ENCODE measurements at regions not wholly inside any gene's neighbourhood (a gene's known extent, or its start where the extent isn't known, plus 50 kb on each side); places are given as distances from the start of the nearest gene placed in this dataset.
"Not testable (repeated sequence)": the region's sequence is repeated elsewhere in the genome, so short reads cannot be mapped to it uniquely, and the experiment has no call there.

DNA sequence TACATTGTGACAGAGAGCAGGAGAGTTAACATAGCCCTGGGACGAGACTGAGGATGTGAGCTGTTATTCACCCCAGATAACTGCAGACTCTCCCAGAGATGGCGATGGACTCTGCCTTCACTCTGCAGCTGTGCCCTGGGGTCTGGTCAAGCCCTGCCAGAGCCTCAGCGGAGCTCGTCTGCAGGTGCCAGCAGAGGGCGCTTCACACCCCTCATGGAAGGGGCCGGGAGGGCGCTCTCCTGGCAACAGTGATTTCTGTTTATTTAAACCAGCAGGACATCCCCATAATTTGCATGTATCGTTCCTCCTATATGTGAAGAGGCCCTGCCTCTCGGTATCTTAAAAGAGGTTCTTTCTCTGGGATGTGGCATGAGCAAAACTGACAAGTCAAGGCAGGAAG, 1329.8 kb downstream of the RPIA start:
- not testable (repeated sequence) for H3K4me1 ChIP-seq (ENCODE audit: insufficient read depth, low read length, severe bottlenecking); H3K9ac ChIP-seq (ENCODE audit: low read length); H2AFZ ChIP-seq (ENCODE audit: low read length); H3K27ac ChIP-seq (ENCODE audit: low read depth, low read length, poor library complexity, severe bottlenecking); H3K9me2 ChIP-seq (ENCODE audit: low read depth, low read length); H3K79me2 ChIP-seq (ENCODE audit: insufficient read depth, low read length); H3K9me3 ChIP-seq (ENCODE audit: low read length); H3K4me2 ChIP-seq (ENCODE audit: low read length); H3K4me3 ChIP-seq (ENCODE audit: low read depth, low read length, poor library complexity, severe bottlenecking); H3F3A ChIP-seq (ENCODE audit: insufficient read depth, low read length); H4K20me1 ChIP-seq (ENCODE audit: insufficient read depth, low read length); H3K27me3 ChIP-seq (ENCODE audit: insufficient read depth, low read length); H3K36me3 ChIP-seq (ENCODE audit: insufficient read depth, low read length)
- TF ChIP-seq, protein P1, sequence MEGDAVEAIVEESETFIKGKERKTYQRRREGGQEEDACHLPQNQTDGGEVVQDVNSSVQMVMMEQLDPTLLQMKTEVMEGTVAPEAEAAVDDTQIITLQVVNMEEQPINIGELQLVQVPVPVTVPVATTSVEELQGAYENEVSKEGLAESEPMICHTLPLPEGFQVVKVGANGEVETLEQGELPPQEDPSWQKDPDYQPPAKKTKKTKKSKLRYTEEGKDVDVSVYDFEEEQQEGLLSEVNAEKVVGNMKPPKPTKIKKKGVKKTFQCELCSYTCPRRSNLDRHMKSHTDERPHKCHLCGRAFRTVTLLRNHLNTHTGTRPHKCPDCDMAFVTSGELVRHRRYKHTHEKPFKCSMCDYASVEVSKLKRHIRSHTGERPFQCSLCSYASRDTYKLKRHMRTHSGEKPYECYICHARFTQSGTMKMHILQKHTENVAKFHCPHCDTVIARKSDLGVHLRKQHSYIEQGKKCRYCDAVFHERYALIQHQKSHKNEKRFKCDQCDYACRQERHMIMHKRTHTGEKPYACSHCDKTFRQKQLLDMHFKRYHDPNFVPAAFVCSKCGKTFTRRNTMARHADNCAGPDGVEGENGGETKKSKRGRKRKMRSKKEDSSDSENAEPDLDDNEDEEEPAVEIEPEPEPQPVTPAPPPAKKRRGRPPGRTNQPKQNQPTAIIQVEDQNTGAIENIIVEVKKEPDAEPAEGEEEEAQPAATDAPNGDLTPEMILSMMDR (IDR thresholded peaks at IDR 0.05; ENCODE audit: low read length): peak; percentile 24; the same call in 1 of the 2 replicates

DNA sequence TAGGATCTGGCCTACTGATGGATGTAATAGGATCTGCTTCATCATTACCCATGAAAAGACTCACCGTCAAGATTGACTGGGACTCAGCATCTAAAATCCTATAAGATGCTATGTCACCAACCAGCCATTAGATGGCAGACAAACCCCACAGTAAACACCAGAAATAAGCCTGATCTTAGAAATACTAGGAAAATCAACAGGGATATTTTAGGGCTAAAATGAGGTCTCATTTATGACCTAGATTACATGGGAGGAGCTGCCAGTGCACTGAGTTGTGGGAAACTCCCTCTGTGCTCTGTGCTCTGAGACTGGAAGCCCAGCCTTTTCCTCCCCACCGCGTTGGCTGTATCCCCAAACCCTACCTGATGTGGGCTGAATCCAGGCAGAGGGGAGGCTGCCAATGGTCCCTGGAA, 1335.8 kb downstream of the RPIA start:
- H3K4me2 ChIP-seq (ENCODE audit: low read length); H3K79me2 ChIP-seq (ENCODE audit: insufficient read depth, low read length); H3K9ac ChIP-seq (ENCODE audit: low read length); H4K20me1 ChIP-seq (ENCODE audit: insufficient read depth, low read length); H3K9me2 ChIP-seq (ENCODE audit: low read depth, low read length); H3K4me3 ChIP-seq (ENCODE audit: low read depth, low read length, poor library complexity, severe bottlenecking); H3K9me3 ChIP-seq (ENCODE audit: low read length); H3K27ac ChIP-seq (ENCODE audit: low read depth, low read length, poor library complexity, severe bottlenecking); H3K36me3 ChIP-seq (ENCODE audit: insufficient read depth, low read length); H3K27me3 ChIP-seq (ENCODE audit: insufficient read depth, low read length); H3F3A ChIP-seq (ENCODE audit: insufficient read depth, low read length); H2AFZ ChIP-seq (ENCODE audit: low read length): not testable (repeated sequence)
- TF ChIP-seq, protein P1 (IDR thresholded peaks at IDR 0.05; ENCODE audit: low read length): peak; percentile 28; the same call in 1 of the 2 replicates
- H3K4me1 ChIP-seq (ENCODE audit: insufficient read depth, low read length, severe bottlenecking): peaks cover 22% of the 10 kb centered on the region

DNA sequence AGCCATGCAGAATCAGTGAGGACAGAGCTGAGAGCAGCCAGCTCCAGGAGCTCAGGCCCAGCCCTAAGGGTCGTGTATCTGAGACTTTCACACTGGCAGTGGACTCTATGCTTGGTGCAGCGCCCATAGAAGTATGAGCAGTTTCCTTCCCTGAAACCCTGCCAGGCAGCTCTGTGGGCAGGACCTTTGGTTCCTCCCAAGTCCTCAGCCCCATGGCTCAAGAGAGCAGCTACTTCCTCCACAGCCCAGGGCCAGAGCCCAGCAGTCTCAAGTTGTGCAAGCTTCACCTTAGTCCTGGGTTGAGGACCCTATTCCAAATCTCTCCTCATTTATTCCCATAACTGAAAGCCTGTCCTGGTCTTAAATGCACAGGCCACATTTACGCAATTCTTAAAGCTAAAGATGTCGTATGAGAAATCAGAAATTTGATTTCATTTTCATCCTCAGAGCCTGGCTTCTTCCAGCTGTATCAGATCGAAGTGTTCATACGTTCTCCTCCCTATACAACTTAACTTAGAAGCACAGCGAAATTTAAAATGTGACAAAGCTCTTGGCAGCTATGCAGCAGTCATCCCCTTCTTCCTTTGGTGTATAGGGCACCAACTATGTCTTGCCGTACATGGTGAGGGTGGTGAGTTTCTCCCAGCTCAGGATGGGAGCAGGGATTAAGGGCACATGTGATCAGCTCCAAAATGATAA, 1337.1 kb downstream of the RPIA start:
- H3K27ac ChIP-seq (ENCODE audit: low read depth, low read length, poor library complexity, severe bottlenecking): peak overlapping the region; percentile 88
- H3K9me2 ChIP-seq (ENCODE audit: low read depth, low read length); H3K9me3 ChIP-seq (ENCODE audit: low read length); H2AFZ ChIP-seq (ENCODE audit: low read length); H3F3A ChIP-seq (ENCODE audit: insufficient read depth, low read length); H4K20me1 ChIP-seq (ENCODE audit: insufficient read depth, low read length); H3K79me2 ChIP-seq (ENCODE audit: insufficient read depth, low read length); H3K27me3 ChIP-seq (ENCODE audit: insufficient read depth, low read length); H3K36me3 ChIP-seq (ENCODE audit: insufficient read depth, low read length); H3K4me3 ChIP-seq (ENCODE audit: low read depth, low read length, poor library complexity, severe bottlenecking): not testable (repeated sequence)
- peak overlapping the region; percentile 36 for H3K4me2 ChIP-seq (ENCODE audit: low read length)
- H3K4me1 ChIP-seq (ENCODE audit: insufficient read depth, low read length, severe bottlenecking): peaks cover 22% of the 10 kb centered on the region
- H3K9ac ChIP-seq (ENCODE audit: low read length): peak overlapping the region; percentile 16; the same call in 1 of the 2 replicates

- H3K36me3 ChIP-seq (ENCODE audit: insufficient read depth, low read length); H3K27me3 ChIP-seq (ENCODE audit: insufficient read depth, low read length); H3K9me2 ChIP-seq (ENCODE audit: low read depth, low read length); H4K20me1 ChIP-seq (ENCODE audit: insufficient read depth, low read length); H2AFZ ChIP-seq (ENCODE audit: low read length); H3K9ac ChIP-seq (ENCODE audit: low read length); H3K79me2 ChIP-seq (ENCODE audit: insufficient read depth, low read length); H3K4me3 ChIP-seq (ENCODE audit: low read depth, low read length, poor library complexity, severe bottlenecking); H3K9me3 ChIP-seq (ENCODE audit: low read length); H3F3A ChIP-seq (ENCODE audit: insufficient read depth, low read length): not testable (repeated sequence)
- H3K4me2 ChIP-seq (ENCODE audit: low read length): peak overlapping the region; percentile 36
- H3K27ac ChIP-seq (ENCODE audit: low read depth, low read length, poor library complexity, severe bottlenecking): peak overlapping the region; percentile 88
- peaks cover 22% of the 10 kb centered on the region for H3K4me1 ChIP-seq (ENCODE audit: insufficient read depth, low read length, severe bottlenecking)
Observed at GRCh38 chr2:90029080-90029428, 1337.6 kb downstream of the RPIA start.

DNA sequence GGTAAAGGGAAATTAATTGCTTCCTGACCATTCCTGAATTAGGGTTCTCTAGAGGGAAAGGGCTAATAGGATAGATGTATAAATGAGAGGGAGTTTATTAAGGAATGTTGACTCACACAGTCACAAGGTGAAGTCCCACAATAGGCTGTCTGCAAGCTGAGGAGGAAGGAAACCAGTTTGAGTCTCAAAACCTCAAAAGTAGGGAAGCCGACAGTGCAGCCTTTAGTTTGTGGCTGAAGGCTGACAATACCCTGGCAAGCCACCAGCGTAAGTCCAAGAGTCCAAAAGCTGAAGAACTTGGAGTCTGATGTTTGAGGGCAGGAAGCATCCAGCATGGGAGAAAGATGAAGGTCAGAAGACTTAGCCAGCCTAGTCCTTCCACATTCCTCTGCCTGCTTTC, 1340.8 kb downstream of the RPIA start:
- not testable (repeated sequence) for H3K27ac ChIP-seq (ENCODE audit: low read depth, low read length, poor library complexity, severe bottlenecking); H3K27me3 ChIP-seq (ENCODE audit: insufficient read depth, low read length); H3K4me3 ChIP-seq (ENCODE audit: low read depth, low read length, poor library complexity, severe bottlenecking); H3K36me3 ChIP-seq (ENCODE audit: insufficient read depth, low read length); H3K79me2 ChIP-seq (ENCODE audit: insufficient read depth, low read length); H3F3A ChIP-seq (ENCODE audit: insufficient read depth, low read length); H3K9ac ChIP-seq (ENCODE audit: low read length); H4K20me1 ChIP-seq (ENCODE audit: insufficient read depth, low read length); H3K4me2 ChIP-seq (ENCODE audit: low read length); H3K9me3 ChIP-seq (ENCODE audit: low read length); H3K9me2 ChIP-seq (ENCODE audit: low read depth, low read length); H2AFZ ChIP-seq (ENCODE audit: low read length)
- peaks cover 22% of the 10 kb centered on the region for H3K4me1 ChIP-seq (ENCODE audit: insufficient read depth, low read length, severe bottlenecking)
